HEK293T (cell line): ENCODE measurements at regions not wholly inside any gene's neighbourhood (a gene's known extent, or its start where the extent isn't known, plus 50 kb on each side); places are given as distances from the start of the nearest gene placed in this dataset.

Experiments used
- CTBP1 ChIP-seq: fragments of 450-650 bp; IDR thresholded peaks from 2 replicates; pipeline ENCODE4 v1.6.1; 2016; ENCODE audit warnings: borderline replicate concordance
- FOXA1 ChIP-seq: fragments of 450-650 bp; IDR thresholded peaks from 2 replicates; pipeline ENCODE4 v1.6.1; 2016; ENCODE audit warnings: mild to moderate bottlenecking
- FOXM1 ChIP-seq: fragments of 450-650 bp; IDR thresholded peaks from 2 replicates; pipeline ENCODE4 v1.6.1; 2017; ENCODE audit warnings: mild to moderate bottlenecking, borderline replicate concordance
- PKNOX1 ChIP-seq: fragments of 450-650 bp; IDR thresholded peaks from 2 replicates; pipeline ENCODE4 v1.6.1; 2016
- SP1 ChIP-seq: fragments of 450-650 bp; IDR thresholded peaks from 2 replicates; pipeline ENCODE4 v1.6.1; 2017

DNA sequence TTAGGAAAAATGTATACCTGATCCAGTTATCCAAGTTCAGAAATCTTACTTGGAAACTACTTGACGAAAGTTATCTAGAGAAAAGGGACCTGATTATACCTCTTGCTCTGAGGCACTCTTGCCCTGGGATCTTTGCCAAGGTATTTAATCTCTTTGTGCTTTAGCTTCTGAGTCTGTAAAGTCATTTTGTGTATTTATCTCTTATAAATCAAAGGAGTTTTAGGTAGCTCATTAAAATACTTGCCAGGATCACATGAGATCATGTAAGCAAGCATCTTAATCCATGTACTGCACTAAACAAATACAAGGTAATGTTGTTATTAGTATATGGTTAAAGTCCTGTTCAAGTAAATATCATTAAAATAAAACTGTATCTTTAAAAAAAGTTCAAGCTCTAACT lies 147.5 kb downstream of the IPO8 start:
- TF ChIP-seq FOXM1 = no peak
- no peak for TF ChIP-seq CTBP1
- TF ChIP-seq PKNOX1 = no peak
- no peak for TF ChIP-seq FOXA1
- no peak for TF ChIP-seq SP1
